CD4-positive, alpha-beta T cell treated with Interleukin-17A for 4 hours (primary cell): ENCODE measurements at regions not wholly inside any gene's neighbourhood (a gene's known extent, or its start where the extent isn't known, plus 50 kb on each side); places are given as distances from the start of the nearest gene placed in this dataset.
"Not testable (repeated sequence)": the region's sequence is repeated elsewhere in the genome, so short reads cannot be mapped to it uniquely, and the experiment has no call there.

ENCODE experiments used
- DNase-seq: peaks from one replicate; pipeline ENCODE4 v3.0.0-alpha.2; 2020; ENCODE audit warnings: mixed read lengths

DNA sequence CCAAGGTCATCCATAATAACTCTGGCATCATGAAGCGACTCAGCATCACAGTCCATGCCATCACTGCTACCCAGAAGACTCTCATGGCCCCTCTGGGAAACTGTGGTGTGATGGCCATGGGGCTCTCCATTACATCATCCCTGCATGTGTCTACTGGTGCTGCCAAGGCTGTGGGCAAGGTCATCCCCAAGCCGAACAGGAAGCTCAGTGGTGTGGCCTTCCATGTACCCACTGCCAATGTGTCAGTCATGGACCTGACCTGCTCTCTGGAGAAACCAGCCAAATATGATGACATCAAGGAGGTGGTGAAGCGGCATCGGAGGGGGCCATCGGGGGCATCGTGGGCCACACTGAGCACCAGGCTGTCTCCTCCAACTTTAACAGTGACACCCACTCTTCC lies 65.1 kb upstream of the ARHGAP29 start:
- no peak for DNase-seq

DNA sequence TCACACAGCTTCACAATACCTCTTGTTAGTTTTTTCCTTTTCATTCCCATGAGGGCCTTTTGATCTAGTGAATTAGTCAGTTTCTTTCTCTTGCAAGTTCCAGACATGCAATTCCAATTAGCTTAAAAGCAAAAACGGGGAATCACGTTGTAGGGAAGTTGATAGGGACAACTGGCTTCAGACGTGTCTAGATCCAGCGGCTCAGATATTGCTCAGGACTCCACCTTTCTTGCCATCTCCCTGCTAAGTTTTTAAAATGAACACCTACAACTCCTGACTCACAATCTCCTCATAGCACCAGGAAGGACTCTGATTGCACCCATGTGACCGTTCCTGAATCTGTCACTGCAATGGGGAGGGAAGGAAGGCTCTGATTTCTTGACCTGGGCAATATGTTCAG lies 63.8 kb upstream of the ARHGAP29 start:
- DNase-seq, result no peak

DNA sequence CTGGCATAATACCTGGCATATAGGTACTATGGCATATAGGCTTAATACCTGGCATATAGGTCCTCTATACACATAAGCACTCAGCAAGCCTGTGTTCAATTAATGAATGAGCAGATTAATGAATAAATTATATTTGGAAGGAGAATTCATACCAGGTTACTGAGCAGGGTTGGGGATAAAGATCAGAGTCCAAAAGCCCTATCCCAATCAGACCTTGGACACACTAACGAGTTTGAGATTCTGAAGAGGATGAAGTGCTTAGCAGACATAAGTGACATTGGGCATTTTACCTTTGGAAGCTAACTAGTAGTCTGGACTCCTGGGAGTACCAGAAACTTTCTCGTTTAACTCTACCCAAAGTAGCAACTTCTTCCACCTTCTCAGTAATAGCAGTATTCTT lies 63.3 kb upstream of the ARHGAP29 start:
- no peak for DNase-seq

DNA sequence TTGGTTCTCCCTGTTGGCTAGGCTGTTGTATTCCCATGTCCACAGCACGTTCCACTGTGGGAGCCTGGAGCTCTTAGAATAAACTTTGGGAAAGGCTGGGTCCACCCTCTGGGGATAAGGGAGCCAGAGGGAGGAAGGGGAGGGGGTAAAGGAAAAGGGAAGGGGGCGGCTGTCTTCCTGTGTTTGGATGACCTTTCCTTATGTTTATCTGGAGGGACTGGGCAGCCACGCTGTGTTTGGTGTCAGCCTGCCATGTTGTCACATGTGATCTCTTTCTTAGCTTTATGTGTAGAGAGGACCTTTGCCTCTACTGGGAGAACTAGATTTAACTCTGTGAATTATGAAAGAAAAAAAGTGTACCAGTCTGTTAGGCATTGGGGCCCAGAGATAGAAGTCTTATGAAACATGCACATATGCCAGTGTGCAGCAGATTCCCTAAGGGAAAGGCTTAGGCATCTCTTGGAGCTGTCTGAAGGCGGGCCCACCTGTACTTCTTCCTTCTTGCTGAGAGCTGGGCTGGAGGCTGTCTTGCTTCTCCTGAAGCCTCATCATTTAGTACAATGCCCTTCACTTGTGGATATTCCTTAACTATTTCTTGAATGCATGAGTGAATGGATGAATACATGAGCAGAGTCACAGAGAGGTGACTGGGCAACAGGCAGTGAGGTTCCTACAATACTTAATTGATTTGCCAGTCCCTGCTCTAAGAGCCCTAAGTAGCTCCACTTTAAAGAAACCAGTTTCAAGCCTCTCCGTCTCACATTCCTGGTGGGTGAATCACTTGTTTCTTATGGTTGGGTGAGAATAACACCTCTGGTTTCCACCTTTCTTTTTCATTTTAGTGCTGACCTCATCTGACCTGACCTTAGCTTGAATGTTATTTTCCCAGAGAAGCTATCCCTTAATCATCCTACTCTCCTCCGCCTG lies 62.5 kb upstream of the ARHGAP29 start:
- no peak for DNase-seq

DNA sequence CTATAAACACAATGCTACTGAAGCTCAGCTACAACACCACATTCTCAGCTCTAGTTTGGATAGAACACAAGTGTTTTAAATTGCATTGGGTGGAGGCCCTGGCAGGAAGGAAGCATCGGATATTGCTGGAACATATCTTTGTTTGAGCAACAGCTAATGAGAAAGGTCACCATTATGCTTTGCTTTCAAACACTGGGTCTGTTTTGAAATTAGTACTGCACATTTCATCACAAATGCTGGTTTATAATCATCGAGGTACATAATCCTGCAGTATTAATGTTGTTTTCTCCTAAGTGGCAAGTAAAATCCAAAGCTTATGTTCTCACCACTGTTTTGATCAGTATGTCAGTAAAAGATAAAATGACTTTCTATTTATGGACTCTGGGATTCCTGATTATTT lies 61.5 kb upstream of the ARHGAP29 start:
- DNase-seq, result no peak

DNA sequence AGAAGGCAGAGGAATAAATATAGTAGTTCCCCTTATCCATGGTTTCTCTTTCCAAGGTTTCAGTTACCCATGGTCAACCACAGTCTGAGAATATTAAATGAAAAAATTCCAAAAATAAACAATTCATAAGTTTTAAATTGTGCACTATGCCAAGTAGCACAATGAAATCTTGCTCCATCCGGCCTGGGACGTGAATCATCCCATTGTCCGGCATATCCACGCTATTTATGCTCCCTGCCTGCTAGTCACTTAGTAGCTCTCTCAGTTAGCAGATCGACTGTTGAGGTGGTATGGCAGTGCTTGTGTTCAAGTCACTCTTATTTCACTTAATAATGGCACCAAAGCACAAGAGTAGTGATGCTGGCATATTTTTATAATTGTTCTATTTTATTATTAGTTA lies 58.6 kb upstream of the ARHGAP29 start:
- DNase-seq, result no peak

DNA sequence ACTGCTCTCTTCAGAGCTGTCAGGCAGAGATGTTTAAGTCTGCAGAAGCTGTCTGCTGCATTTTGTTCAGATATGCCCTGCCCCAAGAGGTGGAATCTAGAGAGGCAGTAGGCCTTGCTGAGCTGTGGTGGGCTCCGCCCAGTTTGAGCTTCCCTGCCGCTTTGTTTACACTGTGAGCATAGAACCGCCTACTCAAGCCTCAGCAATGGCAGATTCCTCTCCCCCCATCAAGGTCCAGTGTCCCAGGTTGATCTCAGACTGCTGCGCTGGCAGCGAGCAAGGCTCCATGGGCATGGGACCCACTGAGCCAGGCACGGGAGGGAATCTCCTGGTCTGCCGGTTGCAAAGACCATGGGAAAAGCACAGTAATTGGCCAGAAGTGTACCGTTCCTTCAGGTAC lies 55.6 kb upstream of the ARHGAP29 start:
- not testable (repeated sequence) for DNase-seq

DNA sequence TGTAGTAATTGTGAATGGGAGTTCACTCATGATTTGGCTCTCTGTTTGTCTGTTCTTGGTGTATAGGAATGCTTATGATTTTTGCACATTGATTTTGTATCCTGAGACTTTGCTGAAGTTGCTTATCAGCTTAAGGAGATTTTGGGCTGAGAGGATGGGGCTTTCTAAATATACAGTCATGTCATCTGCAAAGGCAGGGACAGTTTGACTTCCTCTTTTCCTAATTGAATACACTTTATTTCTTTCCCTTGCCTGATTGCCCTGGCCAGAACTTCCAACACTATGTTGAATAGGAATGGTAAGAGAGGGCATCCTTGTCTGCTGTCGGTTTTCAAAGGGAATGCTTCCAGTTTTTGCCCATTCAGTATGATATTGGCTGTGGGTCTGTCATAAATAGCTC lies 51.9 kb upstream of the ARHGAP29 start:
- DNase-seq, result not testable (repeated sequence)
